ENCODE measurements at regions not wholly inside any gene's neighbourhood (a gene's known extent, or its start where the extent isn't known, plus 50 kb on each side); places are given as distances from the start of the nearest gene placed in this dataset.
"Not testable (repeated sequence)": the region's sequence is repeated elsewhere in the genome, so short reads cannot be mapped to it uniquely, and the experiment has no call there.

- no peak overlapping the region for H3K4me3 ChIP-seq (ENCODE audit: low read depth, low read length)
- no CpG with 5 or more reads among the region's 2 CpGs for WGBS (ENCODE audit: insufficient coverage)
- H3K27ac ChIP-seq (ENCODE audit: low read depth, low read length), result no peak overlapping the region
- H3K27me3 ChIP-seq (ENCODE audit: control insufficient read depth, insufficient read depth, low read length), result no peaks in the 10 kb centered on the region
- no peak for DNase-seq (ENCODE audit: low read depth in 4 of 6, low spot score in 6 of 6)
- H3K9me3 ChIP-seq (ENCODE audit: control insufficient read depth, insufficient read depth, low read length), result no peaks in the 10 kb centered on the region
- H3K4me1 ChIP-seq (ENCODE audit: control insufficient read depth, insufficient read depth, low read length), result no peaks in the 10 kb centered on the region
- H3K36me3 ChIP-seq (ENCODE audit: control insufficient read depth, insufficient read depth, low read length), result no peaks in the 10 kb centered on the region
These were observed 212.4 kb downstream of the LRRC70 start for GRCh38 chr5:62791059-62791458.

- H3K36me3 ChIP-seq (ENCODE audit: control insufficient read depth, insufficient read depth, low read length), result no peaks in the 10 kb centered on the region
- DNase-seq (ENCODE audit: low read depth in 4 of 6, low spot score in 6 of 6), result no peak
- no peak overlapping the region for H3K27ac ChIP-seq (ENCODE audit: low read depth, low read length)
- no peaks in the 10 kb centered on the region for H3K9me3 ChIP-seq (ENCODE audit: control insufficient read depth, insufficient read depth, low read length)
- H3K4me3 ChIP-seq (ENCODE audit: low read depth, low read length), result no peak overlapping the region
- no peaks in the 10 kb centered on the region for H3K27me3 ChIP-seq (ENCODE audit: control insufficient read depth, insufficient read depth, low read length)
- WGBS (ENCODE audit: insufficient coverage), result 22% methylated on average over 1 of the region's 1 CpG
- H3K4me1 ChIP-seq (ENCODE audit: control insufficient read depth, insufficient read depth, low read length), result no peaks in the 10 kb centered on the region
These were observed 211.7 kb downstream of the LRRC70 start for GRCh38 chr5:62790348-62790747.

GRCh38 chr5:62786099-62786498, 207.5 kb downstream of the LRRC70 start:
- WGBS (ENCODE audit: insufficient coverage), result no CpG with 5 or more reads among the region's 1 CpG
- Histone ChIP-seq H3K4me3 (ENCODE audit: low read depth, low read length) (no peak overlapping the region), H3K27ac (ENCODE audit: low read depth, low read length) (no peak overlapping the region), H3K27me3 (ENCODE audit: control insufficient read depth, insufficient read depth, low read length) (no peaks in the 10 kb centered on the region), H3K4me1 (ENCODE audit: control insufficient read depth, insufficient read depth, low read length) (no peaks in the 10 kb centered on the region), H3K9me3 (ENCODE audit: control insufficient read depth, insufficient read depth, low read length) (no peaks in the 10 kb centered on the region), H3K36me3 (ENCODE audit: control insufficient read depth, insufficient read depth, low read length) (no peaks in the 10 kb centered on the region)
- DNase-seq (ENCODE audit: low read depth in 4 of 6, low spot score in 6 of 6), result no peak

GRCh38 chr5:62785588-62785987, 207.0 kb downstream of the LRRC70 start:
- no peak for DNase-seq (ENCODE audit: low read depth in 4 of 6, low spot score in 6 of 6)
- H3K9me3 ChIP-seq (ENCODE audit: control insufficient read depth, insufficient read depth, low read length), result no peaks in the 10 kb centered on the region
- no peak overlapping the region for H3K27ac ChIP-seq (ENCODE audit: low read depth, low read length)
- H3K36me3 ChIP-seq (ENCODE audit: control insufficient read depth, insufficient read depth, low read length), result no peaks in the 10 kb centered on the region
- no peaks in the 10 kb centered on the region for H3K27me3 ChIP-seq (ENCODE audit: control insufficient read depth, insufficient read depth, low read length)
- H3K4me1 ChIP-seq (ENCODE audit: control insufficient read depth, insufficient read depth, low read length), result no peaks in the 10 kb centered on the region
- WGBS (ENCODE audit: insufficient coverage), result 94% methylated on average over 5 of the region's 6 CpGs
- no peak overlapping the region for H3K4me3 ChIP-seq (ENCODE audit: low read depth, low read length)

GRCh38 chr5:62783374-62784057, 204.9 kb downstream of the LRRC70 start:
- Histone ChIP-seq H3K4me1 (ENCODE audit: control insufficient read depth, insufficient read depth, low read length) (no peaks in the 10 kb centered on the region), H3K27ac (ENCODE audit: low read depth, low read length) (no peak overlapping the region), H3K36me3 (ENCODE audit: control insufficient read depth, insufficient read depth, low read length) (no peaks in the 10 kb centered on the region), H3K27me3 (ENCODE audit: control insufficient read depth, insufficient read depth, low read length) (no peaks in the 10 kb centered on the region), H3K9me3 (ENCODE audit: control insufficient read depth, insufficient read depth, low read length) (no peaks in the 10 kb centered on the region), H3K4me3 (ENCODE audit: low read depth, low read length) (no peak overlapping the region)
- whole genome bisulfite sequencing (ENCODE audit: insufficient coverage), result 92% methylated on average over 2 of the region's 5 CpGs
- DNase-seq (ENCODE audit: low read depth in 4 of 6, low spot score in 6 of 6), result no peak

- no peak overlapping the region for H3K27ac ChIP-seq (ENCODE audit: low read depth, low read length)
- no peaks in the 10 kb centered on the region for H3K27me3 ChIP-seq (ENCODE audit: control insufficient read depth, insufficient read depth, low read length)
- H3K9me3 ChIP-seq (ENCODE audit: control insufficient read depth, insufficient read depth, low read length), result no peaks in the 10 kb centered on the region
- H3K36me3 ChIP-seq (ENCODE audit: control insufficient read depth, insufficient read depth, low read length), result no peaks in the 10 kb centered on the region
- H3K4me3 ChIP-seq (ENCODE audit: low read depth, low read length), result no peak overlapping the region
- no peak for DNase-seq (ENCODE audit: low read depth in 4 of 6, low spot score in 6 of 6)
- no peaks in the 10 kb centered on the region for H3K4me1 ChIP-seq (ENCODE audit: control insufficient read depth, insufficient read depth, low read length)
- WGBS (ENCODE audit: insufficient coverage), result 78% methylated on average over 4 of the region's 7 CpGs
These were observed 202.3 kb downstream of the LRRC70 start for GRCh38 chr5:62780888-62781287.

- 96% methylated on average over 4 of the region's 11 CpGs for WGBS (ENCODE audit: insufficient coverage)
These were observed 201.6 kb downstream of the LRRC70 start for GRCh38 chr5:62780230-62780629.

GRCh38 chr5:62779010-62779422, 200.4 kb downstream of the LRRC70 start:
- no peak overlapping the region for H3K4me3 ChIP-seq (ENCODE audit: low read depth, low read length)
- H3K4me1 ChIP-seq (ENCODE audit: control insufficient read depth, insufficient read depth, low read length), result no peaks in the 10 kb centered on the region
- H3K9me3 ChIP-seq (ENCODE audit: control insufficient read depth, insufficient read depth, low read length), result no peaks in the 10 kb centered on the region
- peak in 3 of 6 donors; percentile 22 to 65 (median 55) for DNase-seq (ENCODE audit: low read depth in 4 of 6, low spot score in 6 of 6)
- no peaks in the 10 kb centered on the region for H3K36me3 ChIP-seq (ENCODE audit: control insufficient read depth, insufficient read depth, low read length)
- no peak overlapping the region for H3K27ac ChIP-seq (ENCODE audit: low read depth, low read length)
- H3K27me3 ChIP-seq (ENCODE audit: control insufficient read depth, insufficient read depth, low read length), result no peaks in the 10 kb centered on the region
- no CpG with 5 or more reads among the region's 5 CpGs for WGBS (ENCODE audit: insufficient coverage)

More at GRCh38 chr5:62780230-62780629, 201.6 kb downstream of the LRRC70 start:
- Histone ChIP-seq H3K27ac (ENCODE audit: low read depth, low read length) (no peak overlapping the region), H3K4me1 (ENCODE audit: control insufficient read depth, insufficient read depth, low read length) (no peaks in the 10 kb centered on the region), H3K4me3 (ENCODE audit: low read depth, low read length) (no peak overlapping the region), H3K36me3 (ENCODE audit: control insufficient read depth, insufficient read depth, low read length) (no peaks in the 10 kb centered on the region), H3K9me3 (ENCODE audit: control insufficient read depth, insufficient read depth, low read length) (no peaks in the 10 kb centered on the region), H3K27me3 (ENCODE audit: control insufficient read depth, insufficient read depth, low read length) (no peaks in the 10 kb centered on the region)
- no peak for DNase-seq (ENCODE audit: low read depth in 4 of 6, low spot score in 6 of 6)

- WGBS (ENCODE audit: insufficient coverage), result 88% methylated on average over 3 of the region's 3 CpGs
- no peaks in the 10 kb centered on the region for H3K27me3 ChIP-seq (ENCODE audit: control insufficient read depth, insufficient read depth, low read length)
- H3K9me3 ChIP-seq (ENCODE audit: control insufficient read depth, insufficient read depth, low read length), result no peaks in the 10 kb centered on the region
- DNase-seq (ENCODE audit: low read depth in 4 of 6, low spot score in 6 of 6), result no peak
- H3K4me3 ChIP-seq (ENCODE audit: low read depth, low read length), result no peak overlapping the region
- no peak overlapping the region for H3K27ac ChIP-seq (ENCODE audit: low read depth, low read length)
- no peaks in the 10 kb centered on the region for H3K4me1 ChIP-seq (ENCODE audit: control insufficient read depth, insufficient read depth, low read length)
- H3K36me3 ChIP-seq (ENCODE audit: control insufficient read depth, insufficient read depth, low read length), result no peaks in the 10 kb centered on the region
These were observed 199.8 kb downstream of the LRRC70 start for GRCh38 chr5:62778316-62779009.

- not testable (repeated sequence) for H3K27me3 ChIP-seq (ENCODE audit: control insufficient read depth, insufficient read depth, low read length); H3K4me1 ChIP-seq (ENCODE audit: control insufficient read depth, insufficient read depth, low read length); H3K9me3 ChIP-seq (ENCODE audit: control insufficient read depth, insufficient read depth, low read length); DNase-seq (ENCODE audit: low read depth in 4 of 6, low spot score in 6 of 6); H3K27ac ChIP-seq (ENCODE audit: low read depth, low read length); H3K4me3 ChIP-seq (ENCODE audit: low read depth, low read length); H3K36me3 ChIP-seq (ENCODE audit: control insufficient read depth, insufficient read depth, low read length)
- WGBS (ENCODE audit: insufficient coverage), result 97% methylated on average over 11 of the region's 15 CpGs
These were observed 198.5 kb downstream of the LRRC70 start for GRCh38 chr5:62777081-62777480.

All from spinal cord (tissue), 9 donors.